ENCODE measurements at regions not wholly inside any gene's neighbourhood (a gene's known extent, or its start where the extent isn't known, plus 50 kb on each side); places are given as distances from the start of the nearest gene placed in this dataset.

DNA sequence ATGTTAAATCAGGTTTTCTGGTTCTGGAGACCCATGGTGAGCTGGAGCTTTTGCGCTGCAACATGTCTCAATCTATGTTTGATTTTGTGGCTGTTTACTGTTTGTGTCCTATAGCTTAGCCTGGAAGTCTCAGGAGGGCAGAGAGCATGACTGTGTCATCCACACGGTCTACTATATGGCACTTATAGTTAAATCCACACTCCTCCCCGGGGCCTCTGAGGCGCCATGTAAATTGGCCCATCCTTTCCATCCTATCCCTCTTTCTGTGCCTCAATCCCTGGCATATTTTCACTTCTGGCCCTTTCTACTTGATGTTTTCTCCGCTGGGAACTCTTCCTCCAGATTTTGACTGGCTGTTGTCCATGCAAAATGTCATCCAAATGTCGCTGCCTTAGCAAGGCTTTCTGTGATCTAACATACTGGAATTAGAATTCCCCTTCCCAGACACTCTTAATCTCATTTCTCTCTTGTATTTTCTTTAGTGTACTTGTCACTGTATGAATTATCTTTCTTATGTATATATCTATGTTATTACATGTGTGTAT is 560.8 kb upstream of the RGMA start:
- no peak for DNase-seq (ENCODE audit: low read depth)

DNA sequence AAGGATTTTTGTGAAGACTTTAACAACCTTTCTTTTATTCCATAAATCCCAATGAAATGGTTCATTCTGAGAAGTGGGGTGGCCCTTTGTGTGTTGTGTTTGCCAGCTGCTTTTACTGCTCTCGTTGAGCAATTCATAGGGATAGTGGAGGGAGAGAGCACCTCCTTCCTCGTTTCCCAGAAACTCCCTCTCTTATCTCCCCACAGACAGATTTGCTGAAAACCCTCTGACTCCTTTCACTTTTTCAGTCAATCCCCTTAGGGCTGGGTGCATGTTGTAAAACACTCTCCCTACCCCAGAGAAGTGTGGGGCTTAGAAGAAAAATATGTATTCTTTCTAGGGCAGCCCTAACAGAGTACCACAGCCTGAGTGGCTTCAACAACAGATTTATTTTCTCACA is 557.2 kb upstream of the RGMA start:
- DNase-seq (ENCODE audit: low read depth): no peak

DNA sequence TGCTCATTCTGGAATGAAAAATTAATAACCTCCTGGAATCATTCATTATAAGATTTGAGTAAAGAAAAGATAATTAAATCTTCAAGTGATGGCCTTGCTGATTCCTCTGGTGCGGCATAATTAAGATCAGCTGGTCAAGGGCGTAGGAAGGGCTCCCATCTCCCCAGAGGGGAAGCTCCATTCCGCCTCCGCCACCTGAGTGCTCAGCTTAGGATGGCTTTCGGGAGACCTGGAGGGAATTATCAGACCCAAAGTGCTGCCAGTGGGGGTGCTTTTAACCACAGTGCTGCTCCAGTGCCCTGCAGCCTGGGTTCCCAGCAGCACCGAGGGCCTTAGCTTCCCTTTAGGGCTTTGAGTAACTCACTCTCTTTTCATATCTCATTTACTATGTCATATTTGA is 556.6 kb upstream of the RGMA start:
- no peak for DNase-seq (ENCODE audit: low read depth)

GRCh38 chr15:93644595-93644994 is 555.6 kb upstream of the RGMA start:
- no peak for DNase-seq (ENCODE audit: low read depth)

DNA sequence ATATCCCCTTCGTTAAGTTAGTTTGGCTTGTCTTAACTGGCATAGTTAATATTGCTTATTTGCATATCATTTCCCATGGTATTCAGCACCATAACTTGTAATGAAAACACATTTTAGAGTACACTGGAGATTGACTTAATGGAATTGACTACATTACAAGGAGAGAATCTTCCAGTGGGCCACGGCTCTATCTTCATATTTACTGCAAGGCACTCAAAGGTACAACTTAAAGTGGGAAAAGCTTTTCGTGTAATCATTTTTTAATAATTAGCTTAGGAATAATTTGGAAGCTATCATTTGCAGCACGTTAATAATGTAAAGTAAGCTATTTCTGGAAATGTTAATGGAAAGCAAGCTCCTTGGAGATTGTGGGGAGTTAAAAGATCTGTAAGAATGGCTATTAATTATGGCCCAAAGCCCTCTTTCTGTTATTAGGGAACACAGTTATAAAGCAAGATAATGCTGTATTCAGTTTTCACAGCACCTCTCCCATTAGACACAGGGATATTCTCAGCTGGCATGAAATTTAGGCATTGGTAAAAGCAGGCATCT is 551.5 kb upstream of the RGMA start:
- DNase-seq (ENCODE audit: low read depth): no peak

GRCh38 chr15:93631958-93632618 is 543.1 kb upstream of the RGMA start:
- no peak for DNase-seq (ENCODE audit: low read depth)

DNA sequence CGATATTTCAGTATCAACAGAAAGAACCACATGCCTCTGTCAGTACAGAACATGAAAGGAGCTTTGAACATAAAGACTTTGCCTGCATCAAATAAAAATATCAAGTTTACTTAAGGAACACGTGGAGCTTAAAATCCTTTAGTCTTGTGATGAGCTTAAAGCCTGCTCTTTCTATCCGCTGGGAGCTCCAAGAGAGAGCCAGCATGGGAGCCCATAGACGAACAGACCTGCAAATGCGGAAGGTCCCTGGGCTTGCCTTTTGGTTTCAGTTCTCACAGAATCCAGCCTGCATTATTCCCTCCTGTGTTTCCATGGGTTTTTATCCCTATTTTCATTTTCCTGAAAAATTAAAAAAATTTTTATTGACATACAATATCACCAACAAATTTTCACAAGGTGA is 530.6 kb upstream of the RGMA start:
- DNase-seq (ENCODE audit: low read depth): no peak

GRCh38 chr15:93617443-93617842 is 528.4 kb upstream of the RGMA start:
- no peak for DNase-seq (ENCODE audit: low read depth)

- no peak for DNase-seq (ENCODE audit: low read depth)
Measured at GRCh38 chr15:93614386-93615104, 525.5 kb upstream of the RGMA start.

DNA sequence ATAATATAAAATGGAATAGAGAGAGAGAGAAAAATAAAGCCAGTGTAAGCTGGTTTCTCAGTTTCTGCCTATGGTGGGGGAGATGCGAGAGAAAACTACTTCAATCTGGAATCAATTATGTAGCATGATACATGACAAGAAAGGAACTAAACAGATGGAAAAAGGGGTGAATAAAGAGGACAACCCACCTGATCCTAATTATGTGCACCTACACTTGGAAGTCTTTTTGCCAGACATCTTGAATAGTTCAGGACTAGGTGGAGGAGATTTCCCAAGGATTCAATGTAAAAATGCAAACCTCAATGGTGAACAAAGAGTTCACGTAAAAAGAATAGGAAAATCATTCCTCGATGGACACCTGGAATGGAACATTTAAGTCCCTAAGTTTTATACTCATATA is 524.4 kb upstream of the RGMA start:
- DNase-seq (ENCODE audit: low read depth): no peak

DNA sequence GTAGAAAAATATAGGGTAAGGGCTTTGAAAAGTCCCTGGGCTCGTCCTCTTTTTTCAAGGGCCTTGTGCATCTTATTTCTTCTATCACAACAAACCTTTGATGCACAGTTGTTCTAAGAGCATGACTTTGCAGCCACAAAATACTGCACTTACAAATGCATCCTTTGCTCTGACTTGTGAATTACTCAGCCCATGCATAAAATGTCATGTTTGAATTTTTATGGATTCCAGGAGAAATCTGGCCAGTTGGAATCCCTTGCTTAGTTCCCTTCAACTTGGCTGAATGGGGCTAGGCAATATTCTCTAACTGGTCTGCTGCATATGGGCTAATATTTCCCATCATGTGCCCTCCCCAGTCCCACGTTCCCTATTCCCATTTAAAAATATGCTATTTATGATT is 523.9 kb upstream of the RGMA start:
- DNase-seq (ENCODE audit: low read depth): no peak

DNA sequence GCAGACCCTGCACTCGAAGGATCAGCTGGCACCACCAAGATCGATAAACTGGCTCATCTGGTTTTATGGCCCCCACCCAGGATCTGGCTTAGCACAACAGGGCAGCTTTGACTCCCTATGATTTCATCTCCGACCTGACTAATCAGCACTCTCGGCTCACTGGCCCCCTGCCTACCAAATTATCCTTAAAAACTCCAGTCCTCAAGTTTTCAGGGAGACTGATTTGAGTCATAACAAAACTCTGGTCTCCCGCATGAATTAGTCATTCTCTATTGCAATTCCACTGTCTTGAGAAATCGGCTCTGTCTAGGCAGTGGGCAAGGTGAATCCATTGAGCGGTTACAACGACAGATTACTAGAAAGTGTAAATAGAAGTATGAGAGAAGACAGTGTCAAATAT is 521.9 kb upstream of the RGMA start:
- peak; percentile 28 for DNase-seq (ENCODE audit: low read depth)

DNA sequence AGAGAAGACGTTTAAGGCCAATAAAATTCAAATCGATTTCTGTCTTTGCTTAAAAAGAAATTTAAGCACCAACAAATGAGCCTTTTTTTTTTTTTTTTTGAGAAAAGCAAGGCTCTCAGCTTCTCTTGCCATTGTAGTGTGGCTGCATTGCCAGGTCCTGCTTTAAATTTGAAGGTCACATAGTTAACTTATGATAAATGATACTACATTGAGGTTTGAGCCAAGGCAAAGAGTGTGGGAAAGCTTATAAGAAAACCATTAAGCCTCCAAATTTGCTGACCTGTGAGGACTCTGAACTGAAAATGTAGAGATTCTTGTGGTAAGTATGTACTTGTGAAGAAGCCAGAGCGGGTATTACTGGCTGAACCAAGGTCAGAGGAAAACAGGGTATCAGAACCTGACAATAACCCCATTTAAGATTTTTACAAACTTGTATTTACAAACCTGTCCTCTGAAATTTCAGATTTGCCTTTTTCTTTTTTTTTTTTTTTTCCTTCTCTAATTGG is 519.7 kb upstream of the RGMA start:
- DNase-seq (ENCODE audit: low read depth): no peak

GRCh38 chr15:93603550-93603949 is 514.5 kb upstream of the RGMA start:
- no peak for DNase-seq (ENCODE audit: low read depth)

GRCh38 chr15:93587059-93587521 is 498.1 kb upstream of the RGMA start:
- DNase-seq (ENCODE audit: low read depth): no peak

DNA sequence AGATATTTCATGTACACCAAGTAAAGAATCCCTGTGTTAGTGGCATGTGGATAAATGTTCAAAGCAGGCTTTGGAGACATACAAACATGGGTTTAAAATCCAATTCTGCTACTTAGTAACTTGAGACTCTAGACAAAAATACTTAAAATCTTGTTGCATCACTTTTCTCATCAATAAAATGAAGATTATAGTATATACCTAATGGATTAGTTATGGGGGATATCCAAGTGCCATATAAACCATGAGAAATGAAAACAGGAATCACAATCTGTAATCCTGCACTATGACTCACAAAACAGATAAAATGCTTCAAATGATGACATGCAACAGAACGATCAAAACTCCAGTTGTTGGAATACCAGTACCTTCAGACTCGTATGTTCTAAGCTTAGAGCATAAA is 496.0 kb upstream of the RGMA start:
- DNase-seq (ENCODE audit: low read depth): no peak

DNA sequence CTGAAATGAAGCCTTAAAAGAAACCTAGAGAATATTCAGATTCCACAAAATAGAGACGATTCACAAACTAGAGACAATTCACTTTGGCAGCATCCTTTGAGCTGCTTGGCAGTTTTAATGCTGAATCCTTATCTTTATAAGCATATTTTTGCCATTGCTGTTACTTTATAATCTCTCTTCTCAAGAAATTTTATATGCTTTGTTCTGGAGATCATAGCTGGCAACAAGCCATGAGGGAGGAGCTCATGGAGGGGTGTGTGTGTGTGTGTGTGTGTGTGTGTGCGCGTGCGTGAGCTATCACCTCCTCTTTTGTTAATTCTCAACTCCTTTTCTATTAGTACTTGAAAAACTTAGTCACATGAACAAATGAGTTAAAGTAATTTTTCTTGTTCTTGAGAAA is 495.0 kb upstream of the RGMA start:
- no peak for DNase-seq (ENCODE audit: low read depth)

DNA sequence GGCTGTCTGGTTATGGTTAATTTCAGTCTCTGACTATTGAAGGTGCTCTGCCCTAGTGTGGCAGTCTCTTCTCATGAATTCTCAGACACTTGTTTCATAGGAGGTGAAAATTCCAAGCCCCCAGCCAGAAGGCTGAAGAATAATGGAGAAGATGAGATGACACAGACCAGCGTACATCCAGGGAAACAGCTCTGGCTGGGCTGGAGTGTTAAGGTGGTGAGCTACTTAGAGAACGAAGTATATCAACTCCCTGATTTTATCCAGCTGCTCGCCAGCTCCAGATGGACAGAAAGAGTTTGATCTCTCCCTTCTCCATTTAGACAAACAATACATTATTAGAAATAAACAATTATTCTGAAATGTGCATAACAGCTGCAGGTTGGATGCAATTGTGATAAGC is 494.5 kb upstream of the RGMA start:
- no peak for DNase-seq (ENCODE audit: low read depth)

GRCh38 chr15:93570527-93570926 is 481.5 kb upstream of the RGMA start:
- DNase-seq (ENCODE audit: low read depth): no peak

- DNase-seq (ENCODE audit: low read depth): peak; percentile 42
Measured at GRCh38 chr15:93566762-93567161, 477.8 kb upstream of the RGMA start.

DNA sequence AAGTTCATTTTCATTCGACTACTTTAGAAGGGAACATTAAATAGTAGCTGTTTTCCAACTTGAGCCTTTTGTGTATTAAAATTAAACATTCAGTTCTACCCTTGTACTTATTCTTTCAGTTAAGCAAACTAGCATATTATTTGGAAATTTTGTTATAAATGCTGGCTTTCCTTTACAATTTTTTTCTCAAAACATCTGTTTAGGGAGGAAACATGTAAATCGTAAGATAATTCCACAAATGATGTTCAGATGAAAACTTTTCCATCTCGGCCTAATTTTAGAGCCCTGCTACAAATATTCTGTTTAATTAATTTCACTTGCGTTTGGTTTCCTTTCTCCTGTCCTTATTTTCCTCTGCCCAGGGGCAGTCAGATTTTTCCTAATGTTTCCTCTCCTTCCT is 476.2 kb upstream of the RGMA start:
- DNase-seq (ENCODE audit: low read depth): no peak

- no peak for DNase-seq (ENCODE audit: low read depth)
Measured at GRCh38 chr15:93563218-93563617, 474.2 kb upstream of the RGMA start.

Data from RPMI7951 (cell line).